COLO829 (cell line): ENCODE measurements at regions not wholly inside any gene's neighbourhood (a gene's known extent, or its start where the extent isn't known, plus 50 kb on each side); places are given as distances from the start of the nearest gene placed in this dataset.

Source experiments
- DNase-seq: peaks from one replicate; pipeline ENCODE4 v3.0.0; 2012; ENCODE audit warnings: low spot score

DNA sequence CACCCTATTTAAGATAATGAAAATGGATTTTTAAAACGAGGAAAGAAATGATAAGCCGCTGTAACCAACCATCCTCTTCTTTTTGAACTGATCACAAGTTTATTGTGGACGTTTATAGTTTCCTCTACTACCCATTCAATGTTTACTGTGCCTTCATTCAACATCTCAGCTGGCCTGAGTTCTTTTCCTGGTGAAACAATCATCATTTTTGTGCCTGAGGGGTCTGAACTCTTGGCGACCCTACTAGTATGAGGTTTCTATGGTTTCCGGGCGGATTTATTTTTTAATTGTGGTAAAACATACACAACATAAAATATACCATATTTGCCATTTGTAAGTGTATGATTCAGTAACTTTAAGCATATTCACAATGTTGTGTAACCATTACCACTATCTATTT lies 100.7 kb downstream of the SPRY1 start:
- DNase-seq, result peak; percentile 51

DNA sequence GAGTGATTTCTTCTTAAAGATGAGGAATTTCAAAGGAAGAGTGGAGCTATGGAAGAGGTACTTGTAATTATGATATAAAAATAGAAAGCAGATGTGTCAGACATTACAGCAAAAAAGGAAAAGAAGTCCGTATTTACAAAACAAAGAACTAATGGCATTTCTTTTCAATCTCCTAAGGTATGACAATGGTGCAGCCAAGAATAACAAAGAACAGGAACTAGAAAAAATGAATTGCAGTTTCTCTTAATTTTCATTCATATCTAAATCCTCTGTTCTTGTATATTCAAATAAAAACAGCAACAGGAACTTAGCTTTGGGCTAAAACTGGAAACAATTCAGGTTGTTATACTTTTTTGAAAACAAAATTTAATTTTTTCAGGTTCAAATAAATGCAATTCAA lies 105.1 kb downstream of the SPRY1 start:
- DNase-seq, result no peak

GRCh38 chr4:123503698-123504363 lies 107.2 kb downstream of the SPRY1 start:
- no peak for DNase-seq

DNA sequence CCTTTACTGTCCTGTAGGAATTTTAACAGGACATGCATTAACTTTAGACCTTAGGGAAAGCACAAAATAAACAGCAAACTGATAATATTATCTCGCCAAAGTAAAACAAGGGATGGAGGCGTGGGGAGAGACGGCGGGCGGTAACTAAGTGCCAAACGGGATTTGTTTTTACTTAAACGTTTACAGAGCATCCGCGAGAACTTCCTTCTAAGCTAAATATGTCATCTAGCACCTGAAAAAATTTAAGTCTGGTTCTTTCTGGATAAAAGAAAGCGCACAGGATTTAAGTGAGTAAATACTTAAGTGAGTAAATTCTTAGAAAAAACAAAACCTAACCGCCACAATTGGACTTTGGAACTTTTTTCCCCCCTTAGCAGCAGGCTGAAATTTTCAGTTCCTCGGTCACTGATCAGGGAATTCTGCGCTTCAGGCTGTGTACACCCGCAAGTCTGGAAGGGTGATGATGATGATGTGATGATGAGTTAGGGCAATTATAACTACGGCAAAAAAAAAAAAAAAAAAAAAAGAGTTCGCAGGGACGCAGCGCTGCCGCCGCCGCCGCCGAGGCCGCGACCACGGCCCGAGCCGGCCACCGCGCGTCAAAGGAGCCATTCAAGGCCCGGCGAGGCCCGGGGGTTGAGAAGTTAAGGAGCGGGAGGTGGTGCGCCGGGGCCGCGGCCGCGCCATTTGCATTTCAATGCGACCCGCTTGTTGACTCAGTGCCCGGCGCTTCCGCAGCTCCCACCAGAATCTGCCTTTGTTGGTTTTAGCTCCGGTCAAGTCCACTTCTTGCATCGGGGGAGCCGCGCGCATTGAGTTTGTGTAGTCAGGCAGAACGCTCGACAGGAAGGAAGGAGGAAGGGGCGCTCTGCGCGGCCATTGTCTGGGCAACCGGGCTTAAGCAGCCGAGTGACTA lies 108.8 kb downstream of the SPRY1 start:
- no peak for DNase-seq

- DNase-seq, result no peak
These were observed 109.6 kb downstream of the SPRY1 start for GRCh38 chr4:123506011-123506695.

GRCh38 chr4:123507376-123507775 lies 110.8 kb downstream of the SPRY1 start:
- DNase-seq, result no peak

GRCh38 chr4:123510221-123510620 lies 113.6 kb downstream of the SPRY1 start:
- DNase-seq, result no peak

- no peak for DNase-seq
These were observed 114.1 kb downstream of the SPRY1 start for GRCh38 chr4:123510659-123511058.

GRCh38 chr4:123516576-123516975 lies 120.0 kb downstream of the SPRY1 start:
- DNase-seq, result no peak

GRCh38 chr4:123517176-123517575 lies 120.6 kb downstream of the SPRY1 start:
- DNase-seq, result no peak

DNA sequence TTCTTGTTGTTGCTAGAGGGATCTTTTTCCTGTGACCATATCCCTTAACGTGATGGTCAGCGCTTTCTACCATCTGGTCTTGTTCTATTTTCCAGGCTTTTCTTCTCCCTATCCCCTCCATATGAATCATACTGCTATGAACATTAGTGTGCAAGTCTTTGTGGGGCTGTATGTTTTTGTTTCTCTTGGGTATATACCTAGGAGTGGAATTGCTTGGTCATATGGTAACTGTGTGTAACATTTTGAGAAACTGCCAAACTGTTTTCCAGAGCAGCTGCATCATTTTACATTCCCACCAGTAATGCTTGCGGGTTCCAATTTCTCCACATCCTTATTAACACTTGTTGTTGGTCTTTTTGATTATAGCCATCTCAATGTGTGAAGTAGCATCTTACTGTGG lies 121.4 kb downstream of the SPRY1 start:
- DNase-seq, result no peak

- no peak for DNase-seq
These were observed 123.7 kb downstream of the SPRY1 start for GRCh38 chr4:123520325-123520724.

DNA sequence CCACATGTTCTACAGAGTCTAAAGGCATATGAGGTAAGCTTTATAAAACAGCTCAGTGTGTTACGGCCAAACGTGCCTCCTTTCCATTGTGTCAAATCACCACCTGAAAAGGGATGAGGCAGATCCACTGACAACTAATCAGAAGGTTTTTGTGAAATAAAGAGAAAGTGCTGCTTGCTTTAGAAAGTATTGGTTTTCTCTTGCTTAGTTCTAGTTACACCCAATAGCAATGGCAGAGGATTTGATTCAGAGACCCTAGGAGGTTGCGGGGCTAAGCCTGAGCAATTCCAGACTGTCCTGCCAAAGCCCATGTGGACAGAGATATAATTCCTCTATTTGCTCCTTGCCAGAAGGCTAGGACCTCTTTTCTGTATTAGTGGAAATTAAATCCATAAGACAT lies 125.5 kb downstream of the SPRY1 start:
- DNase-seq, result no peak

GRCh38 chr4:123522646-123523045 lies 126.1 kb downstream of the SPRY1 start:
- no peak for DNase-seq

DNA sequence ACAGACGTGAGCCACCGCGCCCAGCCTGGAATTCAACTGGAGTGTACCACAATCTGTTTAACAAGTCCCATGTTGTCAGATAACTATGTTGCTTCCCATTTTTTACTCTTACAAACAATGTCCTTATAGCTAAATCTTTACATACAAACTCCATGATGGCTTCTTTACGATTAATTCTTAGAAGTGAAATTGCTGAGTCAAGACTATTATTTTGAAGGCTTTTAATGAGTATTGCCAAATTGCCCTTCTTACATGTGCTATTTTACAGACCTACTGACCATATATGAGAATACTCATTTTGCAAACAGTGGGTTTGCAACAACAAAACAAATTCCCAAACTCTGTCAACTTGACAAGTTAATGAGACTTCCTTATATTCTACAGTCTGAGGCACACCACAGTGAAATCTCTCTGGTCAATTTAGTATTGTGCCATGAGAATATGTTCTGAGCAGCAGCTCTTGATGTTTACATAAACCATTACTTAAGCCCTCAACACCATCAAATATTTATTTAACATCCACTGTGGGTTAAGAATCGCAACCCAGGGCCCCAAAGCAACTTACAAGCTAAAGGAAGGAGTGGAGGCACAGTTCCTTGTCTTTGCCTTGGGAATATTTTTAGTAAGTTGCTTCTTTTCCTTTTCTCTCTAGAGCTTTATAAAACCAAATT lies 128.5 kb downstream of the SPRY1 start:
- no peak for DNase-seq

DNA sequence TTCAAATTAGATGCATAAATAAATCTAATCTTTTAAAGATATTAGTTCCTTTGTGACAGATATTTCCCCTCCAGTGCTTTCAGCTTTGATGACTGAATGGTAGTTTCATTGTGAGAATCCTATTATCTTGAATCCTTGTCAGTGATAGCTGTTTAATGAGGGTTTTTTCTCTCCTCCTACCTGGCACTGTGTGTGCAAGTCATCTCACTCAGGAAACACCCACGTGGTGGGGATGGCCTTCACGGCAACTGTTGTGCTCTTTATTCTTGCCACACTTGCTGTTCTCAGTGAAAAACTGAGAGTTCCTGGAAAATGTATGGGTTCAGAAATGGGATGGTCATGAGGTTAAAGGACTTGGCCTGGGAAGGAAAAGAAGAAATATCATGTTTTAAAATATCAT lies 129.9 kb downstream of the SPRY1 start:
- DNase-seq, result no peak

GRCh38 chr4:123528501-123529277 lies 132.1 kb downstream of the SPRY1 start:
- no peak for DNase-seq

- no peak for DNase-seq
These were observed 132.6 kb downstream of the SPRY1 start for GRCh38 chr4:123529278-123529568.

- DNase-seq, result no peak
These were observed 133.8 kb downstream of the SPRY1 start for GRCh38 chr4:123530357-123530756.

- no peak for DNase-seq
These were observed 138.6 kb downstream of the SPRY1 start for GRCh38 chr4:123535037-123535748.

- no peak for DNase-seq
These were observed 139.6 kb downstream of the SPRY1 start for GRCh38 chr4:123536225-123536624.
